HUDEP-2 (cell line): ENCODE measurements at regions not wholly inside any gene's neighbourhood (a gene's known extent, or its start where the extent isn't known, plus 50 kb on each side); places are given as distances from the start of the nearest gene placed in this dataset.

Source experiments
- DNase-seq, 76 experiments: peaks; one replicate each; lab custom pipeline; 2025; ENCODE audit not compliant: unreplicated experiment in 76 of 76; lab: John Stamatoyannopoulos, UW

DNA sequence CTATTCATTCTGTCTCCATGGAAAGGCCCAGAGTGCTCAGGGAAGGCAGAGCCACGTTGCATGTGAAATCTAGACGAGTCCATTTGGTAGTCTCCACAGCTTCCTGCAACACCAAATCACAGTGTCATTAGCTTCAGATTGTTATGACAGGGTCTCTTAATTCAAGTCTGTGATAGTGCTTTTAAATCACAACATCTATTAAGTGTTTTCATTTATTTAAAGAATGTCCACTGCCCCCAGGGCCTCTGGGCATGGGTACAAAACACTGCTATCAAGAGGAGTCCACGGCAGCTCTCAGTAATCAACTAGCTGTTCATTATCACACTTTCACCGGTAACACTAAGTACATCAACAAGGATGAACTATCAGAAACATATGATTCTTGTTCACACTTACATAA, 455.9 kb upstream of the JARID2 start:
- DNase-seq, result no peak

DNA sequence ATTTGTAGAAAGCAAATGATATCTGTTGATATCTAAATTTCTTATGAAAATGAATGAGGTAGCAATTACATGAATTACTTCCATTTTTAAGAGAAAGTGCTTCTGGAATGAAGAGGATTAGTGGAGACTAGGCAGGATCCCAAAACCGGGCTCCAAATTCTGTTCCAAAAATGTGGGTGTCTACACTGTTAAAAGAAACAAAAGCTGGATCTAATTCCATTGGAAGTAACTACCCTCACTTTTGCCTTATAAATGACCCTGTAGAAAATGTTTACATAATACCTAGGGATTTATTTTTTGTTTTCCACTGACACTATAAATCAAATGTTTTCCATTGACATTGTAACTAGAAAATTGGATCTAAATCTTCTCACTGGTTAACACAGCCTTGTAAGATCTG, 454.9 kb upstream of the JARID2 start:
- no peak for DNase-seq

DNA sequence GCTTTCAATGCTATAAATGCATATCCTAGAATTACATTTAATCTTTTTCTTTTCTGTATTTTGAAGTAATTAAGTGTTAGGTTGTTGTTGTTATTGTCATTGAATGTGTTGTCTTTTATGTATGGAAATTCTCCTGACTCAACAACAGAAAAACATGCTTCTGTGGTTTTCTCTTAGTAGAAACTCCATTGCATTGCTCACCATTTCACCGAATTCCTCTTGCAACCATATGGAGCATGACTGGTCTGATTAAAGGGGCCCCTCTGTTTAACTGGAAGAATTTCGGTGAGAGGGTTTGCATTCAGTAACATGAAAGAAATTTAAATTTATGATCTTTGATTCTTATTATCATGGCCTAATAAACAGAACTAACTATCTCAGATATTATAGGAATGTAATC, 454.3 kb upstream of the JARID2 start:
- DNase-seq, result no peak

DNA sequence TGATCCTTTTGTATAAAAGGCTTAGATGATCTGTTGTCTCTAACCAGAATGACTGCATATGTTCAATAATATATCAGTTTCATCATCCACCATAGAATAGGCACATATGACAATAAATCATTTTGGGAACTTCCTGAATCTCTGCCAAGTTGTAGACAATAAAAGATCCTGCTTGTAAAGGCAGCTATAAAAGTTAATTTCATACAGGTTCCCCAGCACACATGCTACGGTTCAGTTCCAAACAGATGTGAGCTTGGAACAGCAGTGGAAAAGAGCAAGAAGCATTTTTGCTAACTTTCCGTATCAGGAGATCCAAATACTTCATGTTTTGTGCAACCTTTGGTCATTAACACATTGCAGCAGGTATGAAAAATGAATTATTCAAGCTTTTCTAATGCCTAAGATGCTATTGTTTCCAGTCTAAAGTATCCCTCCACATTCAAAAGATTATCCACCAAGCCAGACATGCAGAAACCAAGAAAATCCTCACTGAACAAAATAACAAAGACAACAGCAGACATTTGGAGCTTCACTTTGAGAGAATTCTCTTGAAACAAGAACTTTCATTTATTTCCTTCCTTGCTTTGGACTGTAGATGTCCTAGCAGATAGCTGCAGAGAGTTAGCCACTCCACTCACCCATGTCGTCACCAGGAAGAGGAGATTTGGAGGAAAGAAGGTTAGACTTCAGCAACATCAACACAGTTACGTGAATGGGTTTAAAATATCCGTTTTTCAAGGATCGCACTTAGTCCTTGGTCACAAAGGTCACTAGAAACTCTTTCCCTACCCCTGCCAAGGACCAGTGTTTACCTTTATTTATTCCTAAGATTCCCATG, 453.5 kb upstream of the JARID2 start:
- no peak for DNase-seq

DNA sequence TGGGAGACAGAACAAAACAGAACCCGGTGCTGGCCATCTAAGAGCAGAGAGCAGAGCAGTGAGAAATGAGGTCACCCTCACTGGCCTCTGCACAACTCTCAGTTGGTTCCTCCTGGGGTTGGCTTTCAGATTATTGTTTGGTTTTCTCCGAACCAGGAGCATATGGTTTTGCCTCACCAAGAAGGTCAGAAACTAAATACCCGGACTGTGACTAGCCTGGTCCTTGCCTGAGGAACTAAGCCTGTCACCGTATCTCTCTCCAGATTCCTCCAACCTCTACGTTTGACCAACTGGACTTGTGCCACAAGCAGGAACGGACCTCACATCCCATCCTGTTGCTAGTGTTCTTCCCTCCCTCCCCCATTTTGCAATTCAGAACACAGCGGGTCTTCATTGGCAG, 450.4 kb upstream of the JARID2 start:
- no peak for DNase-seq

DNA sequence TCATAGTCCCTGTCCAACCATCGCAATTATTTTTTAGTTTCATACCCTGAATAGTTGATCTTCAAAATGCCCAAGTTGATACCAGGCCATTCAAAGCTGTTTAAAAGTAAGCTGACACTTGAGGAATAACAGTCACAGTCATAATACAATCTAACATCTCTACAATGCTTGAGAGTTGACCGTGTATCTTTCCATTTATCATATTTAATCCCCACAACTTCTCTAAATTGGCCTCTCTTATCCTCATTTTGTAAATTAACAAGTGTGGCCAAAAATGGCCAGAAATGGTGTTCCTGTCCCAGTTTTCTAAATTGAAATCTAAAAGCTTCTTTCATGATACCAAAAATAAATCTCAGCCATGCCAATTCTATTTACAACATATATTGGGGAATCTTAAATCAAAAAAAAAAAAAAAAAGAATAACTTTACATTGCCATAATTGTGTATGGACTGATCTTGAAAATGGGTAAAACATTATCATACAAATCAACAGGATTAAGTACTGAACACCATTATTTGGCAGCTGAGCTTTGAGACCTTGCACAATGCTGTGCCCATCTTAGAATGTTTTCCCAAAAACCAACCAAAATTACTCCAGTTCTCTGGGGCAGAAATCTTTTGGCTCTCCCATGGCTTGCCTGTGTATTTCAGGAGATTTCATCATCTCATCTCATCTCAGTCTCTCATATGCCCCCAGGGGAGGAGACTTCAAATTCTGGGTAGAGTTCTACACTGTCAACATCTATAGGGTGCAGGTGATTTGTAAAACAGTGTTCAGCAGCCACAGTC, 448.7 kb upstream of the JARID2 start:
- no peak for DNase-seq

DNA sequence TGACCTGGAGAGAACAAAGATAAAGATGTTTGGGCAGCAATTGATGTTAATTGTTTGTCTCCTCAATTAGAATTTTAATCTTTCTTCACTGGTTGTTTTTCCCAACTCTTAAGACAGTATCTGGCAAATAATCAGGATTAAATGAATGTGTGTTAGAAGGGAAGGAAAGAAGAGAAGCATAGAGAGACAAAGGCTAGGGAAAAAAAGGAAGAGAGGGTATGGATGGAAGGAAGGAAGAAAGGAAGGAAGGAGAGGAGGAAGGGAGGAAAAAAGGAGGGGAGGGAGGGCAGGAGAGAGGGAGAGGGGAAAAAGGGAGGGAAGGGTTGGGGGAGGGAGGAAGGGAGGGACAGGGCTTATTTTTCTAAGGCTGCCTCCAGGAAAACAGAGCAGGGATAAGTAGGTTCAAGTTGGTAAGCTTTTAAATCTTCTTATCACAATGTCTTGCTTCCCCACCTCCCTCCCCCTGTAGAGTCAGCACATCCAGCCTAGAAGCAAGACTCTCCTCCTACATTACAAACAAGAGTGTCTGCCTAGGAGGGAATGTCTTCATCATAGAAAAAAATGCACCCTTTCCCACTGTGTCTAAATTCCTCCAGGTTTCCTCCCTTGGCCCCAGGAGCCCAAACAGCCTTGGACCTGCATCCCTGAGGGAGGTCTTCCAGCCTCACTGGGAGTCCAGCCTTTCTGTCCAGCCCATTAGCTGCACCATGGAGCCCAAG, 447.8 kb upstream of the JARID2 start:
- DNase-seq, result no peak

DNA sequence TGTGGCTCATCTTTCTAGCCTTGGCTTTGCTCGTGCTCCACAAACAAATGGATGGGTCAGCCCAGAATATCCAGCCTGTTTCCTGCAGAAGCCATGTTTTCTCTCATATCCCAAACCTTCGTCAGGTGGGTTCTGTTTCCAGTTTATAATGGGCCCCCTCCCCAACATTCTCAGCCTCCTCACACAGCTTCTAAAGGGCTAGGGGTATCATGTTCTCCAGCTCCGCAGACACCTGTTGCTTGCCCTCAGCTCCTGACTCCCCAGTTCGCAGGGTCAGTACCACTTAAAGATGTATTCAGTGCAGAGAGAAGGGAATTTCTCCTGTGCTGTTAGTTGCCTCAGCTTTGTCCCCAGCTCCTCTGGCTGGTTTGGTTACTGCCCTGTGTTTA, 447.3 kb upstream of the JARID2 start:
- no peak for DNase-seq

DNA sequence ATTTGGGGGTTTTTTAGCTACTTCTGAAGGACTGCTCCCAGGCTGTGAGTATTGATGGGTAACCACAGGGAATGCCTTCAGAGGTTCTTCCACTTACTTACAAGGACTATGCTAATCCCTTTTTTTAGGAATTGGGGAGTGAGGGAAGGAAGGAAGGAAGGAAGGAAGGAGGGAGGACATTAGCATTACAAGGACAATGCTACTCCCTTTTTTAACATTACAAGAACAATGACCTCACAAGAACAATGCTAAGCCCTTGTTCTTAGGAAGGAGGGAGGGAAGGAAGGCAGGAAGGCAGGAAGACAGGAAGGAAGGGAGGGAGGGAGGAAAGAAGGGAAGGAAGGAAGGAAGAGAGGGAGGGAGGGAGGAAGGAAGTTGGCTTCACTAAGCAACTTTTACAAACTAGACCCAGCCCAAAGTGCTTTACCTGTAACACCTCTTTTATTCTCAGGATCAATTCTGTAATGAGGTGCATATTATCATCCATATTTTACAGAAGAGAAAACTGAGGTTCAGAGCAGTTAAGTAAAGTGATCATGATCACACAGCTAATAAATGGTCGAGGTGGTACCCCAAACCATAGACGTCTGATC, 446.8 kb upstream of the JARID2 start:
- DNase-seq, result no peak

DNA sequence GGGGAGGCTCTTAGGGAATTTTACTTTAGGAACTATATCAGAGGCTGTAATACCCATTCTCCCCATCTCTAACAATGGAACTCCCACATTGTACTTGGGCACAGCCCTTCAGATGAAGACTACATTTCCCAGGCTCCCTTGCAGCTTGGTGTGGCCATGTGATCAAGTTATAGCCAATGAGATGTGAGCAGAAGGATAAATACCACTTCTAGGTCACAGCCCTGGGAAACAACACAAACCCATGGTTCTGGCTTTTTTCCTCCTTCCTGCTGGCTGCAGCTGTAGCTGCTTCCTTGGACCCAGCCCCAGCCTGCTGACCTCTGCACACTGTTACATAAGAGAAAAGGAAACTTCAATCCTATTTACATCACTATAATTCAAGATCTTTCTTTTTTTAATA, 445.9 kb upstream of the JARID2 start:
- DNase-seq, result peak in 53 of 76 experiments; percentile 7 to 75 (median 30)

DNA sequence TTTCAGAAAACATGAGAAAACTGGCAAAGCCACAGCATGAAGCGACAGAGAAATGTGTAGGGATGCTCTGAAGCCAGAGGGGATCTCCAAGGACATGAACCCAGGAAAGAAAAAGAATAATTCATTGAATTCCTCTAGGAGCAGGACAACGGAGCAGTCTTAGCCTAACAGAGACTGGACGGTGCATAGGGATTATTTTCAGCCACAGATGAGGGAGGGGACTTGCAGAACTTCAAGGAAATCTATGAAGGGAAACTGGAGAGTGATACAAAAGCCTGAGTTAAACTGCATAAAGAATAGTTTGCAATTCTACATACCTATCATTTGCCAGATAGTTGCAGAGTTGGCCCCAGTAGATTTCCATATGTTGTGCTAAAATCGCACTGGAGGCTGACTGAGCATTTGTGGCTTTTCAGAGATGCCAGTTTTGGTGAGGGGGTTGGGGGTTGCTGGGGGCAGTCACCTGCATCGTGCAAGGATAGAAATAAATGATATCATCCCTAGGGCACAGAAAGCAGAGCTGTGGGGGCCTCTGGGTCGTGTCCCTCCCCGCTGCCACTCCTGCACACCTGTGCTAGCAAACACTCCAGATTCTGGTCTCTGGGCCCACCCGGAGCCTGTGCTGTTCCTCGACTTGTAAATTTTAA, 443.2 kb upstream of the JARID2 start:
- DNase-seq, result no peak

DNA sequence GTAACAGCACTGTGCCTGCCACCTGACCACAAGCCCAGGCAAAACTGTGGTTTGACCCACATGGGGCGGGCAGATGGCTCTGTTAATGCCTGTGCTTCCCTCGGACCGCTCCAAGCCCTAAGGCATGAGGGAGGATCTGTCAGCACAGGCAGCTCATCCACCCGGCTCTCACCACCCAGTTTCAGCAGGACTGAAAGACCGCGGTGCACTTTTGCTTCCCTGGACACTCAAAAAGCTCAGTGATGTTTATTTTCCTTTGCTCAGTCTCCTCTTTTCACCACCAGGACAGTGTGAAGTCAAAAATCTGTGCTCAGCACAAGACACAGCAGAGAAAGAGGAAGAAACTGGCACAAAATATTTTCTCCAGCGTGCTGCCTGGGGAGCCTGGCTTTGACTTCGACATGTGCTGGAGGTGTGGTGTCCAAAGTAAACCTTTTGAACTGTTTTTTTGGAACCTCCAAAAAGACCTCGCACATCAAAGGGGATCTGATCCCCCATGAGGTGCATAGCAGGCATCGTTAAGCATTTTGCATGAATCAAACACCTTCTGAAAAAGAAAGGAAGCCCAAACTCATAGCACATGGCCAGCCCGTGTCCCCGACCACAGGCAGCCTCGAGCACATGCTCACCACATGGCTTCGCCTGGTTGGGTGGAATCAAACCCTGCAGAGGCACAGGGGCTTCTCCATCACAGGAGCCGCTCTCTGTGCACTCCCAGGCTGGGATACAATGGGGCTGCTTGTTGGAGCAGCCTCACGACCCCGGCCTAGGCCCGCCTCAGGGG, 441.7 kb upstream of the JARID2 start:
- DNase-seq, result no peak

DNA sequence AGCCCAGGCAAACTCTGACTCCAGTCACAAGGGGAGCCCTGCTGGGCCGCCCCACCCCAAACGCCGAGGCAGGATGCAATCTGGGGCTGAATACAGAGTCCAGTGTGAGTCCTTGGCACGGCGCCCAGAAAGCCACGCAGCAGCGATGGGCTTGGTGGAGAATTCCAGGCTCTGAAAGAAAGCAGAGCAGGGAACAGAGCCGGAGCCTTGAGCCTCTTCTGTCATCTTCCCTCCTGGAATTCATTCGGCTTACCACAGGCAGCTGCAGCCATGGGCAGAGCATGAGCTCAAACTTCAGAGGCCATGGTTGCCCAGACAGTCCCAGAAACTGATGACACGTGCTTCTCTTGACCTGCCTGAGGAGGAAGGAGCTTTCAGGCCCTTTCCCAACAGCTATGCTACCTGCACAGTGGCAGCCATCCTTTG, 441.1 kb upstream of the JARID2 start:
- DNase-seq, result no peak

DNA sequence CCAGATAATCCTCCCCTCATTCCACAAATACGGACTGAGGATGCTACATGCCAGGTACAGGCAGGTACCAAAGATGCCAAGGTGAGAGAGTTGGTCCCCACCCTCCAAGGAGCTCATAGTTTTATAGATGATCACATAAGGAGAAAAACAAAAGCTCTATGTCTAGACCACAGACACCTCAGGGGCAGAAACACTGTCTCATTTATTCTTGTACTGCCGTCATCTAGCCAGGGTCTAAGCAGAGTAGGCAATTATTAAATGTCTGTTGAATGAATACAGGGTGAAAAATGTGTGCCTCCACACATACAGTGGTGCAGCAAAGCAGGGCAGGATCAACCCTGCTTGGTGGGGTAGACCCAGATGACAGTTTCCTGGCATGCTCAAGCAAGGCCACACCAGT, 439.8 kb upstream of the JARID2 start:
- no peak for DNase-seq

DNA sequence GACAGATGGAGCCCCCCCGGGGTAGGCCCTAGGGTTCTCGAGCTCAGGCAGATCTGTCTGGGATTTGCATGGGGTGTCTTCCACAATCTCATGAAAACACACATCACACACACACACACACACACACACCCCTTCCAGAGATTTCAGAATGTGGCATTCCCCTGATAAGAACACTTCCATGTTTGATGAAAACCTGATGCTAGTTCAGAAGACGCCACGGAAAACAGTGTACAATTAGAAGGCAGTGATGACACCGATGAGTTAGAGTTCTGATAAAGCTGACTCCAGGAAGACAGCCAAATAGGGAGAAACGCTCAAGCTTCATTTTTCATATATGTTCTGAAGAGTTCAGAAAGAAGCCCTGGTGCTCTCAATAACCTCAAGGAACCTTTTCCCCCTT, 438.7 kb upstream of the JARID2 start:
- no peak for DNase-seq

DNA sequence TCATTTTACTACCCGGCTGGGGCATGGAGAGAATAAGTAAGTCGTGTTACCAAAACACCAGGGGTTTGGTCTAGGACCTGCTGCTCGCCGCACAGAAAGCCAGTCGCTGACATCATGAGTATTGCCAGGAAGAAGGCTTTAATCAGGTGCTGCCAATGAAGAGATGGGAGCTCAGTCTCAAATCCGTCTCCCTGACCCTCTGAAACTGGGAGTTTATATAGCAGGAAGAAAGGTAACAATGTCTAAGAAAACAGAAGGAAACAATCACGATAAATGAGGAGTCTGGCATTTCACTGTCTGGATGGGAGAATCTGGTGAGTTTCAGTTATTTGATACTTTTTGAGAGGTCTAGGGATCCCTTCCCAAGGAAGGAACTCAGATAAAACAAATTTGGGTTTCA, 437.9 kb upstream of the JARID2 start:
- DNase-seq, result no peak

DNA sequence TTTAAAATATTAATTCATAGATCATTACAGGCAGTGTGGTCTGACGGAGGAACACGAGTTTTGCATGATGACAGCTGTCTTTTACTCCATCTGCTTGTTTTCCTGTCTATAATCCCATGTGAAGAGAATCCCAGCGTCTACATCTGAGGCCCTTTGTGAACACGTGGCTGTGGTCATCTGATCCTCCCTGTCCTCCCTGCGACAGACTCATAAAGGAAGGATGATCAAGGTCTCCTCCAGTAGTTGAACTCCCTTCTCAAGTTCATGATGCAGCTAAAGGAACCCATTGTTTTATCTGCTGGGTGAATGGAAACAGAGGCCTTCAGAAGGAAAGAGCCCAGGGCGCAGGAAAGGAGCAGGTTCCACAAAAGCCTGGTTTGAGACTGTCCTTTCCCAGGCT, 435.8 kb upstream of the JARID2 start:
- DNase-seq, result no peak

DNA sequence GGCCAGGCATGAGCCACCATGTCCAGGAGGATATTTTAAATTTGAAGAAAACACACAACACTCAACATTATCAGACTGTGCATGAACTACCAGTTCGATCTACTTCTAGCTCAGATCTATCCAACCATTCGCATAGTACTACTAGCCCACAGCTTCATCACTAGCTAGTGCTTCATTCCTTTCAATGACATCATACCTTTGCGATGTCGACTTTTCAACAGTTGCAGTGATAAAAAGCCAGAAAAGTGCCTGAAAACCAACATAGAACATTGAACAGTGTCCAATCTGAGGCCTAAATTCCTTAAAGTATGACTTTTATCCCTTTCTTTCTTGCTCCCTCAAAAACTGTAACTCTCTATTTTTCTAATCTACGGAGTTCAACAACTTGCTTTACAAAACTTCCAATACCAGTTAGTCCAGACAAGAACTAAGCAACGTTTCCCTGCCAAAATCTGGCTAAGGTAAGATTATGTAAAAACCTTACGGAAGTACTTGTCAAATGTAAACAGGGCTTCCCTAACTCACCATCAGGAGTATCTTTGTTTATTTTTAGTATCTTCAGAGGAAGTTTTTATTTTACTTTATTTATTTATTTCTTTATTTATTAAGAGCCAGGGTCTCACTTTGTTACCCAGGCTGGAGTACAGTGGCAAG, 434.0 kb upstream of the JARID2 start:
- DNase-seq, result no peak

DNA sequence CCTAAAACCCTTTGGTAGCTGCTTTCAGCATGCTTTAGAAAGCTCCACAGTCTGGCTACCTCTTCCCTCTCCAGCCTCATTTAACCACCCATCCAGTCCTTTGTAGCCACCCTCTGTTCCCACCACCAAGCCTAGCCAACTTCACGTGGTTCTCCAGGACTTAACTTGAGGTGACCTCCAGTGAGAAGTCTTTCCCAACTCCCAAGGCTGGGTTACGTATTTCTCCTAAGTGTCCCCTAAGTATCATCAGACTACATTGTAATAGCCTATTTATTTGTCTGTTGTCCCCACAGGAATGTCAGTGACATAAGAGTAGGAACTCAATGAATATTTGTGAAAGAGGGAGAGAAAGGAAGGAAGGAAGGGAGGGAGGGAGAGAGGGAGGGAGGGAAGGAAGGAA, 431.9 kb upstream of the JARID2 start:
- DNase-seq, result no peak
